GM19023 (cell line): ENCODE measurements at regions not wholly inside any gene's neighbourhood (a gene's known extent, or its start where the extent isn't known, plus 50 kb on each side); places are given as distances from the start of the nearest gene placed in this dataset.
"Not testable (repeated sequence)": the region's sequence is repeated elsewhere in the genome, so short reads cannot be mapped to it uniquely, and the experiment has no call there.

Experiments used
- ATAC-seq: cut with Tn5 transposase; IDR thresholded peaks from one replicate; pipeline ENCODE4 v1.9.1; 2021; ENCODE audit warnings: mild to moderate bottlenecking, moderate library complexity; ENCODE audit not compliant: unreplicated experiment

- no peak for ATAC-seq
These were observed 549.1 kb upstream of the EPHA5 start for GRCh38 chr4:66219401-66219800.

GRCh38 chr4:66216252-66216651 is 546.0 kb upstream of the EPHA5 start:
- no peak for ATAC-seq

- no peak for ATAC-seq
These were observed 542.2 kb upstream of the EPHA5 start for GRCh38 chr4:66212489-66212888.

GRCh38 chr4:66204534-66205247 is 534.4 kb upstream of the EPHA5 start:
- no peak for ATAC-seq

GRCh38 chr4:66202870-66203269 is 532.6 kb upstream of the EPHA5 start:
- ATAC-seq = no peak

GRCh38 chr4:66197451-66197850 is 527.2 kb upstream of the EPHA5 start:
- ATAC-seq = no peak

- ATAC-seq = no peak
These were observed 523.2 kb upstream of the EPHA5 start for GRCh38 chr4:66193487-66193886.

GRCh38 chr4:66187175-66187720 is 517.0 kb upstream of the EPHA5 start:
- ATAC-seq = no peak

- no peak for ATAC-seq
These were observed 515.8 kb upstream of the EPHA5 start for GRCh38 chr4:66186095-66186494.

- no peak for ATAC-seq
These were observed 512.3 kb upstream of the EPHA5 start for GRCh38 chr4:66182636-66183035.

GRCh38 chr4:66178906-66179305 is 508.6 kb upstream of the EPHA5 start:
- no peak for ATAC-seq

- no peak for ATAC-seq
These were observed 499.1 kb upstream of the EPHA5 start for GRCh38 chr4:66169341-66169740.

- ATAC-seq = no peak
These were observed 494.6 kb upstream of the EPHA5 start for GRCh38 chr4:66164869-66165268.

- ATAC-seq = no peak
These were observed 490.3 kb upstream of the EPHA5 start for GRCh38 chr4:66160606-66161005.

GRCh38 chr4:66157594-66157993 is 487.3 kb upstream of the EPHA5 start:
- ATAC-seq = no peak

GRCh38 chr4:66130042-66130441 is 459.8 kb upstream of the EPHA5 start:
- no peak for ATAC-seq

GRCh38 chr4:66123831-66124413 is 453.6 kb upstream of the EPHA5 start:
- no peak for ATAC-seq

GRCh38 chr4:66123190-66123589 is 452.9 kb upstream of the EPHA5 start:
- ATAC-seq = no peak

- ATAC-seq = not testable (repeated sequence)
These were observed 444.9 kb upstream of the EPHA5 start for GRCh38 chr4:66115231-66115630.

- no peak for ATAC-seq
These were observed 438.6 kb upstream of the EPHA5 start for GRCh38 chr4:66108898-66109297.

- no peak for ATAC-seq
These were observed 426.9 kb upstream of the EPHA5 start for GRCh38 chr4:66097218-66097617.

- ATAC-seq = no peak
These were observed 424.8 kb upstream of the EPHA5 start for GRCh38 chr4:66095065-66095464.

GRCh38 chr4:66094070-66094469 is 423.8 kb upstream of the EPHA5 start:
- ATAC-seq = no peak
